HT1080 (cell line): ENCODE measurements at regions not wholly inside any gene's neighbourhood (a gene's known extent, or its start where the extent isn't known, plus 50 kb on each side); places are given as distances from the start of the nearest gene placed in this dataset.

Source experiments
- DNase-seq: peaks from one replicate; pipeline ENCODE4 v3.0.0-alpha.2; 2015; ENCODE audit warnings: low read depth

DNA sequence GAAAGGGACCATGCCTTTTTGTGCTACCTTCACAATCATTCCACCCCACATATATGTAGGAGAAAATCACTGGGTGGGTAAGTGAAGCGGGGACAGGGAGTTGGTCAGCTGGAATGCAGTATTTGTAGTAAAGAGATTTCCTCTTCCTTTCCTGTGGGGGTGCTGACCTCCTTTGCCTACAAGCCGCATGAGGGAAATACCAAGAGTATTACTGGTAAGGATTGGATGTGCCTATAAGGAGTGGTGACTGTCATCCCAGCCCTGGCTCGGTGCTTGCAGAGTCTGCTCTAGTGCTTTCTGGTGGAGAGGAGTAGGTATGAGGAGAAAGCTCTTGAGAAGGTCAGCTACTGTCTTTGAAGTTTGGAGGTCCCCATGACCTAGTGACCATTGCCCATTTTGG is 324.6 kb downstream of the HRH4 start:
- DNase-seq: peak; percentile 42

GRCh38 chr18:24786027-24786426 is 325.6 kb downstream of the HRH4 start:
- no peak for DNase-seq

DNA sequence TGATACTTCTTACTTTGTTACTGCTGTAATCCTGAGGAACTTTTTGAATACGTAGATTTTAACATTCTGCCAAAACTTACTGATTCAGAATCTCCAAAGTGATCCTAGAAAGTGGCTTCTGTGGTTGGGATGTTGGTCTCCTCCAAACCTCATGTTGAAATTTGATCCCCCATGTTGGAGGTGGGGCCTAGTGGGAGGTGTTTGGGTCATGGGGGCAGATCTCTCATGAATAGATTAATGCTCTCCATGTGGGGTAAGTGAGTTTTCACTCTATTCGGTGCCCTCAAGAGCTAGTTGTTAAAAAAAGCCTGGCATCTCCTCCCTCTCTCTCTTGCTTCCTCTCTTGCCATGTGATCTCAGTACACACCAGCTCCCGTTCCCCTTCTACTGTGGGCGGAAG is 329.9 kb downstream of the HRH4 start:
- DNase-seq: peak; percentile 2

- no peak for DNase-seq
Measured at GRCh38 chr18:24791751-24792545, 331.5 kb downstream of the HRH4 start.

DNA sequence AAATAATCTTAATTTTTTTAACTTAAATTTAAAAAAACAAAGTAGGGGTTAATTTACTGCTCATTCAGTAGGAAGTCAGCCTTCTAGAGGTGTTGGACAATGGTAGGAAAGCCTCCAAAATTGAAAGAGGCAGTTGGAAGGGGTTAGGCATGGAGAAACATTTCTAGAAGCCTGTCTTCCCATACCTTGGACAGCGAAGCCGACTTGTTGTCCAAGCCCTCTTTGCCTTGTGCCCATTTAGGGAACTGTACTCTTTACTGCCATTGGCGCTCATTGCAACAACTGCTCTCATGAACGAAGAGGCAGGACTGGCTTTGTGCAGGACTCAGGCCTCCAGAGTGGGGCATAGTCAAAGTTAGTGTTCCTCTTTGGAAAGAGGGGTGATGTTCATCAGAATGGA is 333.3 kb downstream of the HRH4 start:
- no peak for DNase-seq

- no peak for DNase-seq
Measured at GRCh38 chr18:24795129-24795528, 334.7 kb downstream of the HRH4 start.

DNA sequence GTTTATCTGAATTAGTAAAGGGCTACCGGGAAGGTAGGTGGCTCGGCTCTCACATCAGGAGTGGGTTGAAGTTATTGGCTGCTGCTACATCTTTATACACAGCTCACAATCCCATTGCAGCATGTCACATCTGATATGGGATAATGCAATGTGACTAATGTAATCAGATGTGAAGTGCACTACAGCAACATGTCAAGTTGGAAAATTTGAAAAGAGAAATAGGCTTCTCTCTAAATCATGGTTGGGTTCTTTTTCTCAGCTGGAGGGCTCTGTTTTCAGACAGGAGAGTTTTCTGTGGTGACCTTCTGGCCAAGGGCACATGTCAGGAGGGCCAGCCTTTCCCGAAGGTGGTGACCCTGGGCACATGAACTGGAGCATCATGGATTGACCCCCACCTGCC is 337.5 kb downstream of the HRH4 start:
- no peak for DNase-seq

- no peak for DNase-seq
Measured at GRCh38 chr18:24799176-24799575, 338.7 kb downstream of the HRH4 start.

DNA sequence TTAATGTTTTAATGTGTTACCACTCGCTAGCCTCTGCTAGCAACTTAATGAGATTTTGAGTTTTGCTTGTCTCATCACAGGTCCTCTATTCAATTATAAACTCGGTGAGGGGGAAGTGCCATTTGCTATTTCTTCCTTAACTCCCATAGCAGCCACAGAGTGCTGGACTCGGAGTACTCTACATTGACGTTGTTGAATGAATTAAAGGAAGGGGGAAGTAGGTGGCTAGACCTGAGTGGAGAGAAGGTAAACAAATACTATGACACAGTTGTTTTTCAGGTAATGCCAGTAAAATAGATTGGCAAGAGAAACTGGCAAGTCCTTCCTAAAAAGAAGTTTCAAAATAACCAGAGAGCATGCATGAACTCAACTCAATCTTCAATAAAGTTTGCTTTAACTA is 339.3 kb downstream of the HRH4 start:
- no peak for DNase-seq

DNA sequence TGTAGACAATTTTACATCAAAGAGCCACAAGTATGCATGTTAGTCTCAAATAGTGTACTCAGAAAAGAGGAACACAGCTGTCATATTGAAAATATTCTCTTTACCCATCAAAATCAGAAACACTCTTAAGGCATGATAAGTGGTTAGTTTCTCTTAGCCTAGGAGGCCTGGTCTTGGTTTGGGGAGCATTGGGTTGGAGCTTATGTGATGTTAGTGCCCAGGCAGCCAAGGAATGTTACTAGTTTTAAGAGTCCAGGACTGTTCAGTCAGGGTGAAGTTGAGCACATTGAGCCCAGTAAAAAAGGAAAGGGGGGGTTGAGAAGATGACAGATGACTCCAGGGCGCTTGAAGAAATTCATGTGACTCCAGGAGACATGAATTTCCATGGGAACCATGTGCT is 340.6 kb downstream of the HRH4 start:
- no peak for DNase-seq

DNA sequence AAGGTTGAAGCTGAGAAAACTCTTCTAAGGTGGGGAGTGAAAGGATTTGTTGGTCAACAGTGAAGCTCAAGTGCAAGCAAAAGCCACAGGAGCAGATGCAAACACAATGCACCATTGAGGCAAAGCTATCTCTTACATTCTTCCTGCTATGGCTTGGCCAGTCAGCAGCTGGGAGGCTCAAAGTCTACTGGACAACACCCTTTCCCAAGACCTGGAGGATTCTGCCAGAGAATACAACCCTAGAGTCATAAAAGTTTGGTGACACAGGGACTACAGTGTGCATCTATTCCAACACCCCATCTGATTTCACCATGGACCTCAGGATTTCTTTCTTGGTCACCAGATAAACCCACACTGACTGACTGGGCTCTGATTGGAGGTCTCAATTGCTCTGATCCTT is 342.0 kb downstream of the HRH4 start:
- no peak for DNase-seq

GRCh38 chr18:24805156-24805555 is 344.7 kb downstream of the HRH4 start:
- DNase-seq: no peak

DNA sequence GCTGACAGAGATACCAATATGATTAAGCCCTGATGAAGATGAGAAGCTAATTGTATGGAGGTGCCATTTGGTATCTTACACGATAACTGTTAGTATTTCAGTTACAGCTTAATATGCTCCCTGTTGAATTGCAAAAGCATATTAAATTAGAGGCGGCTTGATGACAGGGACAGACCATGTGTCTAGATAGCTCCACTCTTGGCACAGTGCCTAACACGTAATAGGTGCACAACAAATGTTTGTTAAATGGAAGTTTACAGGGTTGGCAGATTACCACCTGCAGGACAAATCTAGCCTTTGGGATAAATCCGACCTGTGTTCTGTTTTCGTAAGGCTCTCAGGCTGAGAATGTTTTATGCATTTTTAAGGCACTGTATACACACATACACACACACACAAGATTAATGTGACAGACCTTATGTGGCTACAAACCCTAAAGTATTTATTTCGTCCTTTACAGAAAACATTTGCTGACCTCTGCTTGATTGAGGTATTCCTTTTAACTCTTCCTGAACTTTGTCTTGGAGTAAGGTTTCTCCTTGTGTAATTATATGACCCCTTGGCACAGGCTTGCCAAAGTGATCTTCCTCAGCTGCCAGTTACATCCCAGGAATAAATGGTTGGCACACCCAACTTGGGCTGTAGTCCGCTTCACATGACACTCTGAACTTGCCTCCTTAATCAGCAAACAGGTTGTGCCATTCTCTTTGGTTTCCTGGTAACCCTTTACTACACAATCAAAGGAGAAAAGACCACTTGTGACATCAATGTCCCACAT is 348.9 kb downstream of the HRH4 start:
- DNase-seq: no peak

- no peak for DNase-seq
Measured at GRCh38 chr18:24810561-24811305, 350.3 kb downstream of the HRH4 start.

DNA sequence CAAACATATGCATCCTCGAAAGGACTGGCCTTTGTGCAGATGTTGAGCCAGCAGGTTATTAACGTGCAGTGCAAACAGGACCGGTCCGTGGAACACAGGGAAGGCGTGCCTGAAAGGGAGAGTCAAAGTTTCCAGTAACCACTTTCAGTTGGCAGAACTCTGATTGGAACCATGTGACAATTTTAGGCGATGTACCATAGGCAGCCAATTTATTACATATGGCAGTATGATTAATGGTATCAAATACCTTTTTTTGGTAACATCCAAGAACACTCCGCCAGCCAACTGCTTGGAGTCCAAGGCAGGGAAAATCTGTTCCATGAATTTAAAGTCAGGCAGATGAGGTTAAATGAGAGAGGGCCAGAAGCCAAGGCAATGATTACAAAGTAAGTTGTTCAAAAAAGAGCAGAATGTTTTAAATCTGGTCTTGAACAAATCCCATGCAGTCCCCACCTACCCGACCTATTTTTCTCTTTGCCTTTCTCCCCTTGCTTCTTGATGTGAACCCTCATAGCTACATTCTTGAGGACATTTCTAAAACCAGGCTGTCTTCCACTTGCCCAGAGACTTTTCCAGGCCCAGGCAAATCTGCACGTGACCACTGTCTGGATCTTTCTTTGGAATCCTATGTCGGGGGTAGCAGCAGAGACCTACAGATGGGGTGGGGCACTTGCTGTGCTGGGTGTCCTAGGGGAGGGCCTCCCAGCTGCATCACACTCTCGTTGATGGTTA is 351.7 kb downstream of the HRH4 start:
- DNase-seq: no peak

DNA sequence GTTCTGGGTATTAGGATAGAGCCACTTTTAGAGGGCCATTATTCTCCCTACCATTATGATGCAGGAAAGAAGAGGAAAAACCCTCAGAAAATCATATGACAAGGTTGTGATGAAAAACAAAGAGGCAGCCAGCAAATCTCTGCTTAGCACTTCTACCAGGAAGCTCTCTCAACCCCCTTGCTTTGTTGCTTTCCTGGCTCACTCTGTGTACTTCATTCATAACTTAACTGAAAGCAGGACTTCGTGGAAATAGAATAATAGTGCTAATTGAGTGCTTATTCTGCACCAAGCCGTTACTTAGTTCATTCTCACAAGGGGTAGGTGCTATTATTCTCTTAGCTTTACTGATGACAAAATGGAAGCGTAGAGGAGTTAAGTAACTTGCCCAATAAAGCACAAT is 354.1 kb downstream of the HRH4 start:
- no peak for DNase-seq

GRCh38 chr18:24817150-24817549 is 356.7 kb downstream of the HRH4 start:
- DNase-seq: no peak

DNA sequence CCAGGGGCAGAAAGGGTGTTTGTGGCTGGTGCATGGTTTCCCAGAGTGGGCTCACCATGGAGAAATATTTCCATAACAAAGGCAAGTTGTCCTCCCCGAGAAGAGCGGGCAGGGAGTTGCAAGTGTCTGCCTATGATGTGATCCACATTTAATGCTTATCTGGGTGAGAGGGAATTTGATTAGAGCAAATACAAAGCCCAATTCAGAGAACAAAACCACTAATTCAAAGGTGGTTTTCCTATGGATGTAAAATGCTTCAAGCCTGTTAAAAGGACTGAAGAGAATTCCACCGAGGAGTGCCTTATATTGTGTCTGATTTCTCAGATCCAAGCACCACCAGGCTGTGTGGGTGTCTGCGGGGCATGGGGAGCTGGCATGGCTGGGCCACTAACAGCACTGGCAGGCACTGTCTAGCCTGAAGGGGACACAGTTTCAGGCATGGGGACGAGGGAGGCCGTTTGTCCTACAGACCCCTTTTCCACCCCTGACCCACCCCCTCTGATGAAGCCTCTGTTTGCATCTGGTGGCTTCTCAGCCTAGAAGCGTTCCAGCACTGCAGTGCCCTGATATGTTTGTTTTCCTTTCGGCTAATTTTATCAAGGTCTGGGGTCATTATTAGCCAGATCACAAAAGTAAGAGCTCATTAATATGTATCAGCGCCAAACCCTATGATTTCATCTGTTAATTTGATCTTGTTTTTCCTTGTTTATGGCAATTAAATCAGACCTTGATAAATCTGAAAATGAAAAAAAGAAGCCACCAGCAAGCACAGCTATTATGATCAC is 357.3 kb downstream of the HRH4 start:
- no peak for DNase-seq

GRCh38 chr18:24818441-24818840 is 358.0 kb downstream of the HRH4 start:
- no peak for DNase-seq

DNA sequence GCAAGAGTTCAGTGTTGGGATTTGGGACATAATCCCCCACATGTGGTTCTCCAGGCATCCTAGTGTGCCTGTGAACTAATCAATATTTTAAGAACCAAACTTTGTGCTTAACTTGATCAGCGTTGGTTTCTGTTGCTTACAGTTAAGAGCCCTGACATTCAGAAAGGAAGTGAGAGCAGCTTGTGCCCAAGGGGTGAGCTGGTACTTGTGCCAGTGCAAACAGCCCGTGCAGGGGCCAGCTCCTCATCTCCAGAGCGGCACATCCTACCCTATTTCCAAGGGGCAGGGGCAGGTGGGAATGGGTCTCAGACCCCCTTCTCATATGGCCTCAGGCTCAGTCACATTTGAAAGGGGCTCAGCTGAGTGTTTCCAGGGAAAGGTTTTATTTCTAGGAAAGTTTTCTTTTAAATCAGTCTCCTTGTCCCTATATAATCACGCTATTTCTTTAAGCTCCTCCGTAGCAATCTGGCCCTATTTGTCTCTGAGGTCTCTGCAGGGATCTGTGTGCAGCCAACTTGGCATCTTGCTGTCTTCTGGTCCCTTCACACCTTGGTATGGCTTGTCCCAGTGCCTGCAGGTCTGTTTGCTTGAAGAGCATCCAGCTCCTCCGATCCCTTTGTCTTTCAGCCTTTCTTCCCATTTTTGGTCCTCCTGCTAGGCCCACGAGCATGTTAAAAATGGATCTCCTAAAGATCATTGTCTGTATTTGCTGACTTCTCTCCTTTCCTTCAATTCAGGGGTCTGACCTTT is 358.9 kb downstream of the HRH4 start:
- no peak for DNase-seq
